ENCODE measurements at regions not wholly inside any gene's neighbourhood (a gene's known extent, or its start where the extent isn't known, plus 50 kb on each side); places are given as distances from the start of the nearest gene placed in this dataset.

- TF ChIP-seq, protein P1, sequence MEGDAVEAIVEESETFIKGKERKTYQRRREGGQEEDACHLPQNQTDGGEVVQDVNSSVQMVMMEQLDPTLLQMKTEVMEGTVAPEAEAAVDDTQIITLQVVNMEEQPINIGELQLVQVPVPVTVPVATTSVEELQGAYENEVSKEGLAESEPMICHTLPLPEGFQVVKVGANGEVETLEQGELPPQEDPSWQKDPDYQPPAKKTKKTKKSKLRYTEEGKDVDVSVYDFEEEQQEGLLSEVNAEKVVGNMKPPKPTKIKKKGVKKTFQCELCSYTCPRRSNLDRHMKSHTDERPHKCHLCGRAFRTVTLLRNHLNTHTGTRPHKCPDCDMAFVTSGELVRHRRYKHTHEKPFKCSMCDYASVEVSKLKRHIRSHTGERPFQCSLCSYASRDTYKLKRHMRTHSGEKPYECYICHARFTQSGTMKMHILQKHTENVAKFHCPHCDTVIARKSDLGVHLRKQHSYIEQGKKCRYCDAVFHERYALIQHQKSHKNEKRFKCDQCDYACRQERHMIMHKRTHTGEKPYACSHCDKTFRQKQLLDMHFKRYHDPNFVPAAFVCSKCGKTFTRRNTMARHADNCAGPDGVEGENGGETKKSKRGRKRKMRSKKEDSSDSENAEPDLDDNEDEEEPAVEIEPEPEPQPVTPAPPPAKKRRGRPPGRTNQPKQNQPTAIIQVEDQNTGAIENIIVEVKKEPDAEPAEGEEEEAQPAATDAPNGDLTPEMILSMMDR (conservative IDR thresholded peaks at IDR 0.05): no peak
- TF ChIP-seq EZH2 (IDR thresholded peaks at IDR 0.05; ENCODE audit: low read depth): no peak
Measured at GRCh38 chr5:86452251-86452650, 165.5 kb upstream of the COX7C start.
